ENCODE measurements at regions not wholly inside any gene's neighbourhood (a gene's known extent, or its start where the extent isn't known, plus 50 kb on each side); places are given as distances from the start of the nearest gene placed in this dataset.

DNA sequence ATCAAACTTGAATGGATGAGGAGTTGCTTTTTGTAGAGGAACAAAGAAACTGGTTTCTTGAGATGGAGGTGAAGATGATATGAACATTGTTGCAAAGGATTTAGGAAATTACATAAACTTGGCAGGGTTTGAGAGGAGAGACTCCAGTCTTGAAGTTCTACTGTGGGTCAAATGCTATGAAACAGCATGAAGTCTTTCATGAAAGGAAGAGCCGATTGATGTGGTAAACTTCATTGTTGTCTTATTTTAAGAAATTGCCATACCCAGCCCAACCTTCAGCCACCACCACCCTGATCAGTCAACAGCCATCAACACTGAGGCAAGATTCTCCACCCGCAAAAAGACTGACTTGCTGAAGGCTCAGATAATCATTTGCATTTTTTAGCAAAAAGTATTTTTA is 52.2 kb downstream of the SIPA1L2 start:
- TF ChIP-seq CTCF (IDR thresholded peaks at IDR 0.05) (no peak), POLR2A (IDR thresholded peaks at IDR 0.05) (no peak), POLR2AphosphoS5 (IDR thresholded peaks at IDR 0.05) (no peak), EP300 (IDR thresholded peaks at IDR 0.05) (no peak)

All from gastroesophageal sphincter (tissue), 3 donors.